HepG2 (cell line): ENCODE measurements at regions not wholly inside any gene's neighbourhood (a gene's known extent, or its start where the extent isn't known, plus 50 kb on each side); places are given as distances from the start of the nearest gene placed in this dataset.
A peak's percentile ranks its signal among the peaks of the same experiment; 100 is the strongest.

Source experiments
- GATAD2A ChIP-seq: IDR thresholded peaks from 2 replicates; pipeline ENCODE4 v1.6.1; 2016
- HMG20A ChIP-seq: IDR thresholded peaks from 2 replicates; pipeline ENCODE4 v1.6.1; 2016; ENCODE audit warnings: borderline replicate concordance
- ZBTB40 ChIP-seq, 2 experiments: fragments of 450-650 bp in 1 of 2; sonication (generic) in 1 of 2; formaldehyde crosslinking in 1 of 2; IDR thresholded peaks; 2 replicates each; pipeline versions ENCODE4 v1.6.1 to v1.8.0; 2016 to 2022; ENCODE audit warnings: antibody characterized with exemption in 1 of 2, mild to moderate bottlenecking in 1 of 2, missing genetic modification reagents in 1 of 2
- ZNF800 ChIP-seq: sonication (generic); formaldehyde crosslinking; IDR thresholded peaks from 2 replicates; pipeline ENCODE4 v1.4.0; 2020; ENCODE audit warnings: missing genetic modification reagents

GRCh38 chr4:159010563-159011260 is 92.2 kb upstream of the RAPGEF2 start (continued):
- no peak for TF ChIP-seq ZNF800 (CRISPR knock-in tag)
- no peak for TF ChIP-seq ZBTB40 (IDR thresholded peaks at IDR 0.05)
- TF ChIP-seq ZBTB40 (CRISPR knock-in tag; IDR thresholded peaks at IDR 0.05), result no peak
- peak; percentile 16; the same call in 1 of the 2 replicates for TF ChIP-seq HMG20A (CRISPR knock-in tag)
- peak; percentile 63 for TF ChIP-seq GATAD2A
